HG03442 (cell line): ENCODE measurements at regions not wholly inside any gene's neighbourhood (a gene's known extent, or its start where the extent isn't known, plus 50 kb on each side); places are given as distances from the start of the nearest gene placed in this dataset.
"Not testable (repeated sequence)": the region's sequence is repeated elsewhere in the genome, so short reads cannot be mapped to it uniquely, and the experiment has no call there.

ENCODE experiments used
- ATAC-seq: cut with Tn5 transposase; IDR thresholded peaks from one replicate; pipeline ENCODE4 v1.9.1; 2021; ENCODE audit warnings: mild to moderate bottlenecking, moderate library complexity; ENCODE audit not compliant: unreplicated experiment

DNA sequence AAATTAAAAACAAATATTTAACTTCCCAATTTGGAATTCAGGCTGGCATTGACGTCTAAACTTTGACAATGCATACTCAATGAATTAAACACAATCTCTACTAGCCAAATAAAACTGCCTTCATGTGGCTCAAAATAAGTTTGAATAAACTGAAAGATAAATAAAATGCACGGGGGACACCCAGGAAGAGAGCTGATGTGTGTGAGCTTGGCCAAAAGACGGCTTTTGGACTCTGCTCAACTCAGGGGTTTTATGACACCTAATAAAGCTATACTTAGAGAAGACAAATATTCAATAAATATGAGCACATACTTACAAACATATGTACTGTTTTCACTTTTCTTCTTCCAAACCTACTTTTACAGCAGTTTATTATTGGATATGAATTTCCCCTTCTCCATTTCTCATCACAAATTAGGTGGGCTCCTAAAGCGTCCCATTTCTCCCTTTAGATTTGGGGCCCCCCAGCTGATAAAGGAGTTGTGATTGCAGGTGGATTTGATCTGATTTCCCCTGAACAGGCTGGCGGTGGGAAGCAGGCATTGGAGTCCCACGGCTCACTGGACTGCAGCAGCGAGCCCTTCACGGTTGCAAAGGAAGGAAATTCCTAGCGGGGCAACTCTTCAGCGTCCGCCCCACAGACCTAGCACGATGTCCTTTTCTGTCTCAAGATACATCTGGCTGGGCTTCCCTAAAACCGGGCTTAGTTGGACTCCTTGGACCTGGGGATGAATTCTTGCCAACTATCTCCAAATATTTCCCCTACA lies 79.6 kb downstream of the INSIG1 start:
- no peak for ATAC-seq

DNA sequence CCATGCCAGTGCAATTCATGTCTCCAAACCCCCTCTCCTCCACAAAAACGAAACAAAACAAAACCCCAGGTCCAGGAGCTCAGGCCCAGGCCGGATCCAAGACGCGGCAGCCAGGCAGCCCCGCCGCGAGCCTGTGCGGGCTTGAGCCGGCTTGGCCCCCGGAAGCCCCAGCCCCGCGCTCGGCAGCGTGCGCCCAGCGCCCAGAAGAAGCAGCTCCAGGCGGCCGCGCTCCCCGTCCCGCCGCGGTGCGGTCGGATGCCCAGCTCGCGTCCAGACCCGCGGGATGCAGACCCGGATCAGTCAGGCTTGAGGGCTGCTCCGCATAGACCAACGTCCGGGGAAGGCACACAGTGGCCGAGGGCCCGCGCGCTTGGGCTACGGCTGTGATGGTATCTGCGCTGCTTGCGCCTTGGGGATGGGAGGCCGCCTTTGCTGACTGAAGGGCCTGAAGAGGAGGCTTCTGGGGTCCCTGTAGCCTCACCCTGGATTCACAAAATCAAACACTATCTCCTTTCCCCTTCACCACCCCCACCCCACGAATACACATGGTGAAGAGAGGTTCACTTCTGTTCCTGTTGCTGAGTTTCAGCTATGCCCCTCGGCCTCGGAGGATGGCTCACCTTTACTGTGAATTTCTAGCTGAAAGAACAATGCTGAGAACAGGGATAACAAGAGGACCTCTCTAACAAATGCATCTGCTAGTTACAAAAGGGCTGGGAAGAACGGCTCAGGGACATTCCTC lies 79.9 kb upstream of the EN2 start:
- no peak for ATAC-seq

DNA sequence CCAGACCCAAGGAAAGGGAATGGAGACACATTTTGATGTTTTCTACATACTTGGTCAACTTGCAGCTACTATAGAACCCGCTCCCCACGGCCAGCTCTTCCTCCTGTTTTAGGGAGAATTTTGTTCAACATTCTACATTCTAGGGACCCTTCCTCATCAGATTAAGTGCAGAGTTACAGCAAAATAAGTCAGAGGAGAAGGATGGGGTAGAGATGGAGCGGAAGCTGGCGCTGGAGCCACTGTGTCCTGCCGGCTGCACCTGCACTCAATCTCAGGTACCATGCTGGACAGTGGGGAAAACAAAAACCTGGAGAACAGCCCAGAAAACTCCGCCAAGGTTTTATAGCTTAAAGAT lies 79.4 kb upstream of the EN2 start:
- ATAC-seq = no peak

DNA sequence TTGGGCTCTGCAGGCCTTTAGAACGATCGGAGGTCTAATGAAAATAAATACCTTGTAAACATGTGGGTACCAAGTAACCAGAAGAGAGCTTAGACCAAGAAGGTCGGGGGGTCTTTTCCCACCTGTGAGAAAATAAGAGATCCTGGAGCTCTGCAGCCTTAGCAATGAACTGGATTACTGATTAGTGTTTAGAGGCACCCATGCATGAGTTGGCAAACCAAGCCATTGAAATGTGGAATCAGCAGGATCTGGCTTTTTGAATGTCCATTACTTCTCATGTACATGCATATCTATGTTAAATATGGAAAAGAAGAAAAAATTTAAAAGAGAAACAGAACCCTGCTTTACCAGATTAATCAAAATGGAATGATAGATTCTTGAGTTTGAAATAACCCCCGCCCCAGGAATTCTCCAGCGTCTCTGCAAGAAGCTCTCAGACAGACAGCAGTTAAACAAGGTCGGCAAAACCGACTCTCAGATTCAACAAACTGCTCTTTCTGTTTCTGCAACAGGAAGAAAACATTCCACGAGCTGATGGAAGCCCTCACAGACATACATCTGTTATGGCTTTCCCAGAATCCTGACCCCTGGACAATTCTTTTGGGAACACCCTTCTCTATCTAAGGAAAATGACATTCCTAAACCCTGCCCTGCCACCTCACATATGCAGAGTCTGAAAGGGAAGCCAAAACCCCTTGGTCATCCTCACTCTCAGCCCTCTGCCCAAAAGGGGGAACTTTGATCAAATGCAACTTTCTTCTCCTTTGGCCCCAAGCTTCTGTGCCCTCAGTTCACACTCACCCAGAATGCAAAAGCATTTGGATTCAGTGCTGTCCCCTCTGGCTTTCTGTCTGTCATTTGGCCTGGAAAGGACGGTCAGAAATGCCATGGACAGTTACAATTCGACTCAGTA lies 78.7 kb upstream of the EN2 start:
- no peak for ATAC-seq

DNA sequence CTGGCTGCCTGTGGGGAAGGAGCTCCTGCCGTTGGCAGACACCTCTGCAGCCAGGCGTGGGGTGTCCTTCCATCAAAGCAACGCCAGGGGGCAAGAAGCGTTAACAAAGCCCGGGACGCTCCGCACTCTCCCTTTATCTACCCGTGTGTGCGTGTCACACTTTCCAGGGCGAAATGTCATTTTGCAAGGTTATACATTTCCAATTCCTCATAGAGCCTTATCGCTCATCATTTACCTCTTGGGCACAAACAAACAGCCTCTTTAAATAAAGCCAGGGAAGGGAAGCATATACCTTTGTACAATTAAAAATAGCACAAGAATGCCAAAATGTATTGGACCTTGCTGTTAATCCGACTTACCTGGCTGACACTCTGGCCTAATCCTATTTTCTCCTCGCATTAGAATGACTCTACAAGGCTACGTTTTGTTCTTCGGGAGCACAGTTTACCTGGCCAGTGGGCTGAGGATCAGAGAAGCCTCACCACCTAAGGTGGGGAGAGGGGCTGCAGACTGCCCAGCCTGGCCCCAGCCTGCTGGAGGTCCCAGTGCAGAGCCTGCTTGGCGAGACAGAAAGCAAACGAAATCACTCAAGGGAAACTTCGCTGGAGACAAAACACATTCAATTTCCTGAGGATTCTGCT lies 77.6 kb upstream of the EN2 start:
- peak; percentile 84 for ATAC-seq

DNA sequence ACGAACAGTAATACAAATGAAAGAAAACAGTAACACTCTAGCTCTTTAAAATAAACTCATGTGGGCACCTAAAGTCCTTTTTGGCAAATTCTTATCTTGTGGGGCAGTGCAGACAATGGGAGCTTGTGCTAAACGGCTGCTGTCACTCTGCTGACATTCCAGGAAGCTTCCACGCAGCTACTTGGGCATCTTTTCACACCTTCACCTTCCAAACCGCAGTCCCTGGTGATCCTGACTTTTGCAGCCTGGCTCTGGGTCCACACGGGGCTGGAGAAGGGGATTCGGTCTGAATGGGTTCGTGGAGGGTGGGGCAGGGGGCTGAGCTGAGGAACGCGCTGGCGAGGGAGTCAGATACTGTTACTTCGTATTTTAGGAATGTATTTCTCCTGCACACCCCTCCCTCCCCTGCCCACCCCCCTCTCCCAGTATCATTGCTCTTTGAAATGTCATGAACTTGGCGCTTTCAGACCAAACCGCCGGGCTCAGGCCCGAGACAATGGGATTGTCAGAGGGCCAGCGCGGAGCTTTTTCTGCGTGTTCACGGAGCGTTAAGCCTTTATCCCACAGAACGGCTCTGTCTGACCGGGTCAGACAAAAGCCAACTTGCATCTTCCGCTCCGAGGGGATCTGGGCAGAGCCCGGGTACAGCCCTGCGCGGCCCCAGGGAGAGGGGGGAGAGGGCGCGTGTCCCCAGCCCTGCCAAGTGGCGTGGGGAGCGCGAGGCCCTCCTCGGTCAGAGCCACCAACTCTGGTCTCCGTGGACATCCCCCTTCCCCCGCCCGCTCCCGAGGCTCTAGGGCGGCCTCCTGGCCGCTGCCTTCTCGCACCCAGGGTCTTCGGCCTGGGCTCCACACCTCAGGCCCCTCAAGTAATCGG lies 76.7 kb upstream of the EN2 start:
- ATAC-seq = no peak

DNA sequence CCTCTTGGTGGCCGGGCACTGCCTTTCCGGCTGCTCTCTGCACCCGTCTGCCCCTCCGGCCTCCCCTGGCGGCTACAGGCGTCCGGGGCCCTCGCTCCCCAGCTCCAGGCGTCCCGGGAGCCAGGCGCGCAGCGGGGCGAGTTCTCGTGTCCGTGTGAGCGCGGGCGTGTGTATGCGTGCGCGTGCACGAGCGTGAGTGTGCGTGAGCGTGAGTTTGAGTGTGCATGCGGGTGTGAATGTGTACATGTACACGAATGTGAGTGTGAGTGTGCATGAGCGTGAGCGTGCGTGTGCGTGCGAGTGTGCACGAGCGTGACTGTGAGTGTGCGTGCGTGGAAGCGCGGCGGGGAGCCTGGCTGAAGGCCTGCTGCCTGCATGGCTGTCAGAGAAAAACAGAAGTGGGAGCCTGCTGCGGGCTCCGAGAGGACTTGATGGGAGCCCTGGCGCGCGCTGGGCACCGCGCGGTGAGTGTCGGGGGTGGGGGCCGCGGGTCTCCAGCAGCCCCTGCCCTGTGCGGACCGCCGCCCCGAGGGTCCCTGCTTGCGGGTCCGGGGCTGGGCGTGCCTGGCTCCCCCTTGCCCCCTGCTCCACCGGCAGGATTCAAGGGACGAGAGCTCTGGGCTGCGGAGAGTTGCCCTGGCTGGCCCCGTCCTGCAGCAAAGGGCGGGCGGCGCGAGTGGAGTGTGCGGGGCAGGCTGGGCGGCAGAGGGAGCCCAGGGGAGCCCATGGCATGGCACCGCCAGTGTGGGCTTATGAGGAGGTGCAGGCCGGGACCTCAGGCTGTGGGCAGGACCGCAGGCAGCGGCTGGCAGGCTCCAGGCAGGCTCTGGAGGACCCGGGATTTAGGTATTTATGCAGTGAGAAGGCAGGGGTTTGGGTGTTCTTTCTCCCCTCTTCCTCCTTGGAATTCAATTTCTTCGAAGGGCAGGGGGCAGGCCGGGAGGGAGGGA lies 75.8 kb upstream of the EN2 start:
- no peak for ATAC-seq

DNA sequence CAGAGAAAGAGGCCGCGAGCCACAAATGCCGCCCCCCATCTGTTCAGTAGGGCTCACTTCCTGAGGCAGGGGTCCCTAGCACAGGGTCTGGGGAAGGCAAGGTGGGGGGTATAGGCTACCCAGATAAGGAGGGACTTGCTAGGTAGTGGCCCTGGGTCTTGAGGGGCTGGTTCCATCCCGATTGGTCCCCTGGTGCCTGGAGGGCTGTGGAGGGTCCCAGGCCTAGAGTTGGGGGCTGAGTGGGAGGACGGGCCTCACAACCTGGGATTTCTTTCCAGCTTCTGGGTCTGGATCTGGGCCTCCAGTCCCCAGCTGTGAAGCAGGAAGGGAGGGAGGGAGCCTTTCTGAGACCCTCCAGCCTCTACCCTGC lies 75.1 kb upstream of the EN2 start:
- no peak for ATAC-seq

DNA sequence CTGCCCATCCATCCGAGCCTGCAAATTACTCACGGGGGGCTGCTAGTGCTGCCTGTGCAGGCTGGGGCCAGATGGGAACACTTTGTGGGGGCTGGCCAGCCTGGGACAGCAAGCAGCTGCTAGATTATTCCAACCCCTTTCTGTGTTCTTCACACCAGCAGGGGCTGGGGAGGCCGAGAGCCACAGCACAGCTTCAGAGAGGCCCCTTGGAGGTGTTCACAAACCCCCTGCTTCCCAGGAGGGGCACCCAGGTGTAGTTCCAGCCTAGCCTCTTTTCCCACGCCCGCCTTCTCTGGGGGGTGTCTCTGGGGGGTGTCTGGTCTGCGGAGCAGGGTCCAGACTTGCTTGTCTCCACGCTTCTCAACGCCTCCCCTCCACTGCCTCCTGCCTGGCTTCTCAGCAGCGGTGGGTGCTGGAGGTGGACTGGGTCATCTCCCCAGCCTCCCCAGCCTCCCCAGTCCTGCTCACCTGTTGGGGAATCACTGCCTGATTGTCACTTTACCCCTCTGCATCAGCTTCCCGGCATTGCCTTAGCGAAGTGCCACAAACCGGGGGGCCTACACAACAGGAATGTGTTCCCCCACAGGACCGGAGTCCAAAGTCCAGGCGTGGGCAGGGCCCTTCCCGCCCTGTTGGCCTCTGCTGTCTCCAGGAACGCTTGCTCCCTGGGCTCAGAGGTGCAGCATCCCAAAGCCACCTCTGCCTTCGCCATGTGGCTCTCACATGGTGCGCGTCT lies 74.0 kb upstream of the EN2 start:
- no peak for ATAC-seq

DNA sequence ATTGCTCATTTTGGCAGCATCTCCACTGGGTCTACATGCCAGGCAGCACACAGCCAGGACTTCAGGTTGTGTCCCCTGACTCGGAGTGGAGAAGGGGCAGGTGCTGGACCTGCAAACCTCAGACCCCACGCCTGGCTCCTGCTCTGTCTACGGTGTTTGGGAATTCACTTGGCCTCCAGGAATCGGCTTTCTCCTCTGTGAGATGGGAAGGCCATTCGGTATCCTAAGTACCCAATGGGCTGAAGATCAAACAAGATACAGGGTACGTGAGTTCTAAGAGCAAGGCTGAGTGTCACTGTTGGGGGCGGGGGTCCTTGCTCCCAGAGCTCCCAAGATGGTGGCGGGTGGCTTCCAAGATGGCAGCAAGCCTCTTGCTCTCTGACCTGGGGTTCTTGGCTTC lies 73.2 kb upstream of the EN2 start:
- no peak for ATAC-seq

DNA sequence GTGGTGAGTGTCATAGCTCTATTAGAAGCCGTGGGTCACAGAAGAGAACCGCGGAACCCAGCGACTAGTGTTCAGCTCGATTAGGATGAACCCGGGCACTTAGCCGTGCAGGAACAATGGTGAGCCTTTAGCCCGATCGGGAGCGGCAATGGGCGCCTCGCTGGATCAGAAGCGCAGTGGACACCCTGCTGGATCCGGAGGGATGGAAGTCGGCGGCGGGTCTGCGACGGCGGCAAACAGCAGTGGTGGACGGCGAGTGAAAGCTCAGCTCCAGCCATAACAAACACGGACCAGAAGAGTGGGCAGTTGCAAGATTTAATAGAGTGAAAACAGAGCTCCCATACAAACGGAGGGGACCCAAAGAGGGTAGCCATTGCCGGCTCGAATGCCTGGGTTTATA lies 72.7 kb upstream of the EN2 start:
- not testable (repeated sequence) for ATAC-seq

DNA sequence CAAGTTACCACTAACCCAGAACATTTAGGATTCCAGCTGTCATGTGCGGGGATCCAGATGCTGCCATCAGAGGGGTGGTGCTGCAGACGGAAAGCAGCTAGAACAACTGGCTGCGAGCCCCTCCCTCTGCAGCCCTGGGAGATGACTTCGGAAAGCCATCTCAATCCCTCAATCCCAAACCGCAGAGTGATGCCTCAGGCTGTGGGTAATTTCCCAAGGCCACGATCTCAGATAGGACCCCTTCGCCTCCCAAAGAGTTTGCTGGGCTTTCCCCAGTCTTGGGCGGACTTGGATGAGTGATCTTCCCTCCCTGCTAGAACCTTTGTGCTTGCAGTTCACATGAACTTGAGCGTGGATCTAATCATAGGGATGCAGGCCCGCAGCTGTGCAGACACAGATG lies 71.3 kb upstream of the EN2 start:
- no peak for ATAC-seq

DNA sequence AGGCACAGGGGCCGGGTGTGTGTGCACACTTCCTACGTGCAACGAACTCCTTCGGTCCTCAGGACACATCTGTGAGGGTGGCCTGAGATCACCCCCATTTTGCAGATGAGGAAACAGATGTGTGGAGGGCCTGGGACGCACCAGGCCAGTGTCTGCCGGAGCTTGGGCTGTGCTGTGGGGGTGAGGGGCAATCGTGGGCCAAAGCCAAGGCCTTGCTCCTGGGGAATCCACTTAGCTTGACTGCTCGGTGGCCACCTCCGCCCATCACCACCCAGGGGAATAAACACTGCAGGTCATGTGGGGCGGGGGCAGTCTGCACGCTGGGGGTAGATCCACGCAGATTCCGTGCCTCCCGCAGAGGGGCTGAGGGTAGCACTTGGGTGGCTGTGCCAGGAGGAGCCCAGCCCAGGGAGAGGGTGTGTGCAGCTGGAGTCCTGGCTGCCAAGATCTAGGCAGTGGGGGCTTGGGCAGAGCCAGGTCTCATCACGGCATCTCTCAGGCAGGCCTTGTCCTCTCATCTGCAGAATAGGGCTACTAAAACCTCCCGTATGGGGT lies 70.8 kb upstream of the EN2 start:
- ATAC-seq = no peak

DNA sequence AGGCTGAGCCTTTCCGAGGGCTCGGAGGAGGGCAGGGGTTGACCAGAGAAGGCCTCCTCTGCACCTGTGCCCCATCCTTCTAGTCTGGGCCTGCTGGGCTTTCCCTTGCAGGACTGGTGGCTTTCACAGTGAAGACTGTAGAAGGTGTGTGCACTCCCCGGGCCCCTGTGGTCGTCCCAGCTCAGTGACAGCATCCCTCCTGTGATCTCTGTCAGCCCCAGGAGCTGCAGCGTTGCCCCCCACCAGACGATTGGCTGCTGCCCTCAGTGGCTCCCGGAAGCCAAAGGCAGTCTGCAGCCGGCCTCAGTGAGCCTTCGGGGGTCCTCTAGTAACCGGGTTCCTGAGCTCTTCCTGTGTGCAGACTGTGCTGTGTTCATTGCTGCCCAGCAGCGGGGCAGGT lies 69.4 kb upstream of the EN2 start:
- ATAC-seq = no peak

DNA sequence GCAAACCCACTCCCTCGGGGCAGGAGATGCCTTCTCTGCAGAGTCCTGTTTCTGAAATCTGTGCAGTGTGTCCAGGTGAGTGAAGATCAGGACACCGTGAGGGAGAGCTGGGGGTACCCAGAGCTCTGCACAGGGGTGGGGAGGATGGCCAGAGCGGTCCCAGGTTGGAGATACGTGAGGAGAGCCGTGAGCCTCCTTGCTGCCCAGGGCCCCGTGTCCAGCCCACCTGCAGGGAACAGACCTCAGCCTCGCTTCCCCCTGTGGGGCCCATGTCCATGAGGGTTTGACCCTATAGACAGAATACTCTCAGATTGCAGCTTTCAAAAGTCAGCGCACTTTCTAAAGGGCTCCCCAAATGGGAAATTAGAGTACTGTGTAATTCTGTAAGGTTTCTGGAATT lies 66.5 kb upstream of the EN2 start:
- ATAC-seq = no peak

DNA sequence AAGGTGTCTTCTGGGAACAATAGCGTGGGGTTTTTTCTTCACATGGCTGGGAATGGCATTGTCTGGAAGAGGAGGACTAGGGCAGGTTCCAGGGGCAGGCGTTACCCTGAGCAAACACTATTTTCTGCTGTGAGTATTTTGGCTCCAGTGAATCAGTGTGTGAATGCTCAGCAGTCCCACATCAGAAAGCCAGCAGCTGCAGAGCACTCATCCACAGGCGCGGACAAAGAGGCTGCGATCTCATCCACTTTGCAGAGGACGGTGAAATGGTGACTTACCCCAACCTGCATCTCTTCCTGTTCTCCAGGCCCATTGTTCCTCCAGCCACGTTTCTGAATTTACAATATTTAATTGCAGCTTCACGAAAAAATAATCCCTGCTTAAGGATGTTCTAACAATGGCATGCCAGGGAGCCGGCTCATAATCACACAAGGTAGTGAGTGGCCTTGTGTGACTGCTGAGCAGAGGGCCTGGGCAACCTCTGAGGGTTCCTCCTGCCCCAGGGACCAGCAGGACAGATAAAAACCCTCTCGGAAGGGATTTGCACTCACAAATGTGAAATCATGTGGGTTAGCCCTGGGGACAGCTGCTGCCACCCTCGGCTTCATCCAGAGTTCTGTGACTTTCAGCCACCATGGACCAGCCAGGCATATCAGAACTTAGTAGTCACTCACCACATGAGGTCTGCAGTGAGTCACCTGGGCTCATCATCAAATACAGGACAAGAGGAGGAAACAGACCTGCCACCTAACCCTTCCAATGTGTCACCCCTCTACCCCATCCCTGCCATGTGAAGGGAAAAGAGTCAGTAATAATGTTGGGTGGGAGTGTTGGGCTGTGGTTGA lies 65.0 kb upstream of the EN2 start:
- no peak for ATAC-seq

DNA sequence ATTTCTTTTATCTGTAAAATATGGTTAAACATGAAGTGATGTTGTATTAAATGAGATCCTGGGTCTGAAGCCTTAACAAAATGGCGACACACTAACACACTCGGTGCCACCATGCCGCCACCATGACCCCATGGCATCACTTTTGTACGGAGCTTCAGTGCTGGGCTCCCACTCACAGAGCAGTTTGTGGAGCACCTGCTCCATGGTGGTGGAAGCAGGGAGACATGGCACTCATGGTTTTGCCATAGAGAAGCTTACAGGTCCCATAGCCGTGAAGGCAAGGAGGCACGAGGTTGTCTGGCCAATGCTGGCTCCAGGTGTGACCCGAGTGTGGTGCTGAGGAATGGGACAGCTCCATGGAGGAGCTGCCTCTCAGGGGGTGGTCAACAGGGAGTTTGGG lies 63.5 kb upstream of the EN2 start:
- no peak for ATAC-seq
